ENCODE measurements at regions not wholly inside any gene's neighbourhood (a gene's known extent, or its start where the extent isn't known, plus 50 kb on each side); places are given as distances from the start of the nearest gene placed in this dataset.

DNA sequence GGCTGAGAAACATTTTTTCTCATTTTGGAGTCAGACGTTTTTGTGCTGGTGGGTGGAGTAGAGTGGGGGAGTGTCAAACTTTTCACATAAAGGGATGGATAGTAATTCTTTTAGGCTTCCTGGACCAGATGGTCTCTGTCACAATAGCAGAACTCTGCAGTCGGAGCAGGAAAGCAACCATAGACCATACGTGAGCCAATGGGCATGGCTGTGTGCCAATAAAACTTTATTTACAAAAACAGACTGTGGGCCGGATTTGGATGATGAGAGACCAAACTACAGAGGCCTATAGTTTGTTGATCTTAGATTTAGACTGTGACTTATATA lies 70.8 kb upstream of the SLC22A23 start:
- Histone ChIP-seq H3K27ac (no peak overlapping the region), H3K4me3 (no peak overlapping the region), H3K27me3 (no peaks in the 10 kb centered on the region), H3K4me1 (peaks cover 27% of the 10 kb centered on the region), H3K9me3 (no peaks in the 10 kb centered on the region), H3K36me3 (no peaks in the 10 kb centered on the region)
- DNase-seq (ENCODE audit: extremely low spot score in 2 of 2), result peak in 1 of 2 donors; percentile 49
- intact Hi-C loops (cut with DNase I), result no loop called here
- TF ChIP-seq, protein P1, sequence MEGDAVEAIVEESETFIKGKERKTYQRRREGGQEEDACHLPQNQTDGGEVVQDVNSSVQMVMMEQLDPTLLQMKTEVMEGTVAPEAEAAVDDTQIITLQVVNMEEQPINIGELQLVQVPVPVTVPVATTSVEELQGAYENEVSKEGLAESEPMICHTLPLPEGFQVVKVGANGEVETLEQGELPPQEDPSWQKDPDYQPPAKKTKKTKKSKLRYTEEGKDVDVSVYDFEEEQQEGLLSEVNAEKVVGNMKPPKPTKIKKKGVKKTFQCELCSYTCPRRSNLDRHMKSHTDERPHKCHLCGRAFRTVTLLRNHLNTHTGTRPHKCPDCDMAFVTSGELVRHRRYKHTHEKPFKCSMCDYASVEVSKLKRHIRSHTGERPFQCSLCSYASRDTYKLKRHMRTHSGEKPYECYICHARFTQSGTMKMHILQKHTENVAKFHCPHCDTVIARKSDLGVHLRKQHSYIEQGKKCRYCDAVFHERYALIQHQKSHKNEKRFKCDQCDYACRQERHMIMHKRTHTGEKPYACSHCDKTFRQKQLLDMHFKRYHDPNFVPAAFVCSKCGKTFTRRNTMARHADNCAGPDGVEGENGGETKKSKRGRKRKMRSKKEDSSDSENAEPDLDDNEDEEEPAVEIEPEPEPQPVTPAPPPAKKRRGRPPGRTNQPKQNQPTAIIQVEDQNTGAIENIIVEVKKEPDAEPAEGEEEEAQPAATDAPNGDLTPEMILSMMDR (IDR thresholded peaks at IDR 0.05), result no peak
- TF ChIP-seq POLR2A (IDR thresholded peaks at IDR 0.05) (no peak), POLR2AphosphoS5 (IDR thresholded peaks at IDR 0.05; ENCODE audit: insufficient read depth in 1 of 2, low read depth in 1 of 2) (no peak)

DNA sequence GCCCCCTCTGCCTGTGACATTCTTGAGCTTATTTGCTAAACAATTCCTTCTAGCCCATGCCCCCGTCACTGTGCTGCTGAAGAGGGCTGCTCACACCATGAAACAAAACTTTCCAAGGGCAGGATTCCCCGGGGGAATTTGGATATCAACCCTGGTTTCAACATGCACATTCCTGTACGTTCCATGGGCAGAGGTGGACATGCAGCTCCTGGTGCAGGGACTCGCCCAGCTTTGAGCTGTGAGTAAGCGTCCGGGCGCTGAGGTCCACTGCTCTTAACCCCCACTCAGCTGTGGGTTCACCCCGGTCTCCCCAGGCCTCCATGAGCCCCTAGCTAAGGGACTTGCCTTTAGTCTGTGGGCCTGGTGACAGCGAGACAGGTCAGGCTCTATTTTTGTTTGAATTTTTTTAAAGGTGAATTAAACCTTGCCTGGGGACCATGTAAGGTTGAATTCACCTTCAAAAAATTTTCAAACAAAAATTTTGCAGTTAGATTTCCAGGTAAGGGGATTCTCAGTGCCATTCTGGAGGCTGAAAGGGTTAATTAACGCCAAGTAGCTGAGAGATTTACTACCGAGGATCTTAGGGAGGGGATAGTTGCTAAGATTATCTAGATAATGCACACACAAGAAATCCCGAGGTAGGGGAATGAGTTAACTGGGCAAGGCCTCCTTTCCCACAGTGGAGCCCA lies 70.3 kb upstream of the SLC22A23 start:
- peaks cover 27% of the 10 kb centered on the region for H3K4me1 ChIP-seq
- H3K36me3 ChIP-seq, result no peaks in the 10 kb centered on the region
- TF ChIP-seq POLR2AphosphoS5 (IDR thresholded peaks at IDR 0.05; ENCODE audit: insufficient read depth in 1 of 2, low read depth in 1 of 2) (no peak), POLR2A (IDR thresholded peaks at IDR 0.05) (no peak)
- TF ChIP-seq, protein P1 (IDR thresholded peaks at IDR 0.05), result no peak
- DNase-seq (ENCODE audit: extremely low spot score in 2 of 2), result no peak
- intact Hi-C loops (cut with DNase I), result no loop called here
- H3K27me3 ChIP-seq, result no peaks in the 10 kb centered on the region
- H3K27ac ChIP-seq, result no peak overlapping the region
- H3K9me3 ChIP-seq, result no peaks in the 10 kb centered on the region
- H3K4me3 ChIP-seq, result no peak overlapping the region

DNA sequence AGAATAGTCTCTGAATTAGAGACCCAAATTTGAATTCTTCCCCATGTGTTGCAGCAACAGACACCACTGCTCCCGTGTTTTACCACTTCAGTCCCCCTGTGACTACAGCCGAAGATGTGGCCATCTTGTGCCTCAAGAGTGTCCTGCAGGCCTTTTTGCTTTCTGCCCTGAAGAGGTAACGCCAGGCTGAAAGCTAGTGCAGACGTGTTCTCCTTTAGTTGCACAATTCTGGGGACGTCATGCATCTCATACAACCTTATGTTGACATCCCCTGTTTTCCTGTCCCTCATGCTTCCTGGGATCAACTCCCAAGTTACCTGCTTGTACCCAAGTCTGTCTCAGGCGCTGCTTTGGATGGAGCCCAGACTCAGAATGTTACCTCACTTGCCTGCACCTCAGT lies 69.1 kb upstream of the SLC22A23 start:
- TF ChIP-seq POLR2A (IDR thresholded peaks at IDR 0.05), result no peak
- TF ChIP-seq, protein P1 (IDR thresholded peaks at IDR 0.05), result no peak
- TF ChIP-seq POLR2AphosphoS5 (IDR thresholded peaks at IDR 0.05; ENCODE audit: insufficient read depth in 1 of 2, low read depth in 1 of 2), result no peak
- no peak for DNase-seq (ENCODE audit: extremely low spot score in 2 of 2)
- Histone ChIP-seq H3K4me1 (peaks cover 27% of the 10 kb centered on the region), H3K4me3 (no peak overlapping the region), H3K36me3 (no peaks in the 10 kb centered on the region), H3K27me3 (no peaks in the 10 kb centered on the region), H3K27ac (no peak overlapping the region), H3K9me3 (no peaks in the 10 kb centered on the region)
- intact Hi-C loops (cut with DNase I), result no loop called here

DNA sequence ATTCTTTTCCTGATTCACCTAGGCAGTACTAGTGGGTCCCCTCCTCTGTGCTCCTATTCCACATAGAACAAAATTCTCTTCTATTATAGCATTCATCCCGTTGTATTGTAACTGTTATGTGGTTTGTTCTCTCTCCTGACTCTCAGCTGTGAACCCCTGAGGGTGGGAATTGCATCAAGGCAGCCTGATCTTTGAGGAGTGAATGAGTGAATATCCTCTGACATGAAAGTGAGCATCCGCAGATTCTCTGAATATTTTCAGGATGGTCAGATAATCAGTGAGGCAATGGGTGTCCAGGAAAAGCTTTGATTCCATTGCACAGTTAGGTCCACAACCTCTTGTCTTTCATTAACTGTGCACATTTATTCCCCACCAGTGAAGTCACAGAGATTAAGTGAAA lies 67.6 kb upstream of the SLC22A23 start:
- intact Hi-C loops (cut with DNase I), result no loop called here
- TF ChIP-seq POLR2A (IDR thresholded peaks at IDR 0.05) (no peak), POLR2AphosphoS5 (IDR thresholded peaks at IDR 0.05; ENCODE audit: insufficient read depth in 1 of 2, low read depth in 1 of 2) (no peak)
- TF ChIP-seq, protein P1 (IDR thresholded peaks at IDR 0.05), result no peak
- Histone ChIP-seq H3K4me1 (peaks cover 27% of the 10 kb centered on the region), H3K4me3 (no peak overlapping the region), H3K36me3 (no peaks in the 10 kb centered on the region), H3K9me3 (no peaks in the 10 kb centered on the region), H3K27ac (no peak overlapping the region), H3K27me3 (no peaks in the 10 kb centered on the region)
- DNase-seq (ENCODE audit: extremely low spot score in 2 of 2), result no peak

DNA sequence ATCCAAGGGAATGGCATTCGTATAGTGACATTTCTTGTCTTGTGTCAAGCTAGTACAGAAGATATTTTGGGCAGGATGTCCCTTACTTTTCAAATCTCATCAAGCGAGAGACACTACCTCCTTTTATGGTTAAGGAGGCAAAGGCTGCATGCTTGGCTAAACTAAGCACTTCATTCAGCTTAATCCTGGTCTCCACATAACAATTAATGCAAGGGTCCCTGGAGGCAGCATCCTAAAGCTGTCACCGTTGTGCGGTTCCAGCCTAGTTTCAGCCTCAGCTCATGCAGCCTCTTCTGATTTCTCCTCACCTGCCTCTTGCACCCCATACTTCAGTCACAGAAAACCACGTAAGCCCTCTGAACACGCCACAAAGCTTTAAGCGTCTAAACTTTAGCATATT lies 67.1 kb upstream of the SLC22A23 start:
- H3K9me3 ChIP-seq, result no peaks in the 10 kb centered on the region
- H3K27ac ChIP-seq, result no peak overlapping the region
- no peaks in the 10 kb centered on the region for H3K36me3 ChIP-seq
- no peak for DNase-seq (ENCODE audit: extremely low spot score in 2 of 2)
- no peak overlapping the region for H3K4me3 ChIP-seq
- intact Hi-C loops (cut with DNase I), result no loop called here
- no peak for TF ChIP-seq POLR2A (IDR thresholded peaks at IDR 0.05)
- TF ChIP-seq, protein P1 (IDR thresholded peaks at IDR 0.05), result no peak
- TF ChIP-seq POLR2AphosphoS5 (IDR thresholded peaks at IDR 0.05; ENCODE audit: insufficient read depth in 1 of 2, low read depth in 1 of 2), result no peak
- no peaks in the 10 kb centered on the region for H3K27me3 ChIP-seq
- H3K4me1 ChIP-seq, result peaks cover 27% of the 10 kb centered on the region
